ENCODE measurements at regions not wholly inside any gene's neighbourhood (a gene's known extent, or its start where the extent isn't known, plus 50 kb on each side); places are given as distances from the start of the nearest gene placed in this dataset.

GRCh38 chr6:100944644-100945043, 63.5 kb upstream of the ASCC3 start:
- no peak for DNase-seq

- DNase-seq = no peak
These were observed 65.0 kb upstream of the ASCC3 start for GRCh38 chr6:100946021-100946540.

GRCh38 chr6:100946711-100947110, 65.6 kb upstream of the ASCC3 start:
- DNase-seq = no peak

- DNase-seq = no peak
These were observed 67.4 kb upstream of the ASCC3 start for GRCh38 chr6:100948381-100949133.

- DNase-seq = no peak
These were observed 70.9 kb upstream of the ASCC3 start for GRCh38 chr6:100952006-100952405.

- DNase-seq = no peak
These were observed 78.2 kb upstream of the ASCC3 start for GRCh38 chr6:100959280-100959679.

- no peak for DNase-seq
These were observed 81.3 kb upstream of the ASCC3 start for GRCh38 chr6:100962466-100962865.

- no peak for DNase-seq
These were observed 83.9 kb upstream of the ASCC3 start for GRCh38 chr6:100965067-100965466.

- no peak for DNase-seq
These were observed 87.8 kb upstream of the ASCC3 start for GRCh38 chr6:100968949-100969348.

- no peak for DNase-seq
These were observed 98.1 kb upstream of the ASCC3 start for GRCh38 chr6:100979267-100979666.

GRCh38 chr6:100980949-100981348, 99.8 kb upstream of the ASCC3 start:
- DNase-seq = no peak

- DNase-seq = no peak
These were observed 105.8 kb upstream of the ASCC3 start for GRCh38 chr6:100986921-100987320.

- peak; percentile 0 for DNase-seq
These were observed 106.4 kb upstream of the ASCC3 start for GRCh38 chr6:100987556-100987955.

- DNase-seq = peak; percentile 1
These were observed 107.4 kb upstream of the ASCC3 start for GRCh38 chr6:100988391-100988984.

GRCh38 chr6:100990070-100990469, 108.9 kb upstream of the ASCC3 start:
- DNase-seq = no peak

- DNase-seq = no peak
These were observed 115.3 kb upstream of the ASCC3 start for GRCh38 chr6:100996409-100996808.

GRCh38 chr6:100998111-100998510, 117.0 kb upstream of the ASCC3 start:
- DNase-seq = no peak

- no peak for DNase-seq
These were observed 118.0 kb upstream of the ASCC3 start for GRCh38 chr6:100999034-100999597.

GRCh38 chr6:101000341-101000740, 119.2 kb upstream of the ASCC3 start:
- DNase-seq = no peak

- DNase-seq = no peak
These were observed 119.9 kb upstream of the ASCC3 start for GRCh38 chr6:101001012-101001411.

GRCh38 chr6:101001607-101002006, 120.5 kb upstream of the ASCC3 start:
- DNase-seq = no peak

GRCh38 chr6:101003075-101003474, 121.9 kb upstream of the ASCC3 start:
- DNase-seq = no peak

GRCh38 chr6:101011186-101011585, 130.1 kb upstream of the ASCC3 start:
- DNase-seq = no peak

GRCh38 chr6:101013612-101014195, 132.6 kb upstream of the ASCC3 start:
- DNase-seq = no peak
